Transverse colon (tissue), 4 donors: ENCODE measurements at regions not wholly inside any gene's neighbourhood (a gene's known extent, or its start where the extent isn't known, plus 50 kb on each side); places are given as distances from the start of the nearest gene placed in this dataset.

Experiments
- EP300 ChIP-seq: sonication (generic); formaldehyde crosslinking; IDR thresholded peaks from one replicate; pipeline ENCODE4 v1.6.1; 2017; ENCODE audit warnings: antibody characterized with exemption, low read depth
- POLR2A ChIP-seq: fragments of 450-650 bp; IDR thresholded peaks from one replicate; pipeline ENCODE4 v1.6.1; 2016; ENCODE audit warnings: antibody characterized with exemption, mild to moderate bottlenecking, moderate library complexity
- POLR2AphosphoS5 ChIP-seq, 3 donors: sonication (generic); formaldehyde crosslinking; IDR thresholded peaks; one replicate each; pipeline ENCODE4 v1.6.1; 2016; ENCODE audit warnings: antibody characterized with exemption in 3 of 3
- TF ChIP-seq, protein P1 (sequence below), 5 experiments: fragments of 200-600 bp in 3 of 5; fragments of 450-650 bp in 2 of 5; sonication (generic) in 3 of 5; IDR thresholded peaks; 1 replicate in 2 of 5; 2 replicates in 3 of 5; pipeline ENCODE4 v1.5.1; 2016 to 2017; ENCODE audit warnings: antibody characterized with exemption in 5 of 5, inconsistent platforms in 3 of 5, mild to moderate bottlenecking in 2 of 5, moderate library complexity in 1 of 5

DNA sequence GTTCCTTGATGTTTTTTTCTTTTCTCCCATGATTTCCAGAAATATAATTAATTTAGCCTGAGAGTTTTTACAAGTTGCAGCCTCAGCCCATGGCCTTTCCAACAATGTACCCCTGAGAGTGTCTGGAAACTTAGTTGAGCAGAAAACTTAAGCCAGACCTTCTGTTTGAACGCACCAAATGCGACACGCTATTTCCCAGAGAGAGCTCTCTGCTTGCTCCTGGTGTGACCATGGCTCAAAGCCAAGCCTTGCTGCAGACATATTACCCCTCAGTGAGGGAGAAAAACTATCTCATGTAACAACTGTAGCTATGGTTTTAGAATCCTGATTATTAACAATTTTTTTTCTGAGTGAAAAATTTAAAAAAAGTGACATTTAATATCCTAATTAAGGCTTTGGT, 1204.5 kb upstream of the SLC10A2 start:
- TF ChIP-seq, protein P1, sequence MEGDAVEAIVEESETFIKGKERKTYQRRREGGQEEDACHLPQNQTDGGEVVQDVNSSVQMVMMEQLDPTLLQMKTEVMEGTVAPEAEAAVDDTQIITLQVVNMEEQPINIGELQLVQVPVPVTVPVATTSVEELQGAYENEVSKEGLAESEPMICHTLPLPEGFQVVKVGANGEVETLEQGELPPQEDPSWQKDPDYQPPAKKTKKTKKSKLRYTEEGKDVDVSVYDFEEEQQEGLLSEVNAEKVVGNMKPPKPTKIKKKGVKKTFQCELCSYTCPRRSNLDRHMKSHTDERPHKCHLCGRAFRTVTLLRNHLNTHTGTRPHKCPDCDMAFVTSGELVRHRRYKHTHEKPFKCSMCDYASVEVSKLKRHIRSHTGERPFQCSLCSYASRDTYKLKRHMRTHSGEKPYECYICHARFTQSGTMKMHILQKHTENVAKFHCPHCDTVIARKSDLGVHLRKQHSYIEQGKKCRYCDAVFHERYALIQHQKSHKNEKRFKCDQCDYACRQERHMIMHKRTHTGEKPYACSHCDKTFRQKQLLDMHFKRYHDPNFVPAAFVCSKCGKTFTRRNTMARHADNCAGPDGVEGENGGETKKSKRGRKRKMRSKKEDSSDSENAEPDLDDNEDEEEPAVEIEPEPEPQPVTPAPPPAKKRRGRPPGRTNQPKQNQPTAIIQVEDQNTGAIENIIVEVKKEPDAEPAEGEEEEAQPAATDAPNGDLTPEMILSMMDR (IDR thresholded peaks at IDR 0.05): no peak
- TF ChIP-seq POLR2A (no peak), POLR2AphosphoS5 (IDR thresholded peaks at IDR 0.05) (no peak), EP300 (no peak)
